ENCODE measurements at regions not wholly inside any gene's neighbourhood (a gene's known extent, or its start where the extent isn't known, plus 50 kb on each side); places are given as distances from the start of the nearest gene placed in this dataset.
"Not testable (repeated sequence)": the region's sequence is repeated elsewhere in the genome, so short reads cannot be mapped to it uniquely, and the experiment has no call there.

DNA sequence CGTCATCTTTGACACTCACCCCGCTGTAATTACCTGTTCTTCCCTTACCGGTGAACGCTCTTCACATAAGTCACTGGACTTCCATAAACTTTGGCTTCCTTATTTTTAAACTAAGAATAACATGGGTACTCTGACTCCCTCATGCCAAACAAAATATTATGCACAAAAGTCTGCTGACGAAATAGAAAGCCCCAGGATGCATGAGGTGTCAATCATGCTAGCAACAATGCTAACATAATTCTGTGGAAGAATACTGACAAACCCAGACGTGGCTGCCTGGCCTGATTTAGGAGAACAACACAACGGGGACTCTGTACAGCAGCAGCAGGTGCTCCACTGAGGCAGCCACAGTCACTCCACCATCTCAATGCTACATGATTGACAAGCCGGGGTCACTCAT is 137.5 kb downstream of the CCDC71L start:
- DNase-seq (ENCODE audit: low spot score): no peak

GRCh38 chr7:106522696-106523095 is 138.3 kb downstream of the CCDC71L start:
- DNase-seq (ENCODE audit: low spot score): no peak

GRCh38 chr7:106521541-106521940 is 139.4 kb downstream of the CCDC71L start:
- no peak for DNase-seq (ENCODE audit: low spot score)

DNA sequence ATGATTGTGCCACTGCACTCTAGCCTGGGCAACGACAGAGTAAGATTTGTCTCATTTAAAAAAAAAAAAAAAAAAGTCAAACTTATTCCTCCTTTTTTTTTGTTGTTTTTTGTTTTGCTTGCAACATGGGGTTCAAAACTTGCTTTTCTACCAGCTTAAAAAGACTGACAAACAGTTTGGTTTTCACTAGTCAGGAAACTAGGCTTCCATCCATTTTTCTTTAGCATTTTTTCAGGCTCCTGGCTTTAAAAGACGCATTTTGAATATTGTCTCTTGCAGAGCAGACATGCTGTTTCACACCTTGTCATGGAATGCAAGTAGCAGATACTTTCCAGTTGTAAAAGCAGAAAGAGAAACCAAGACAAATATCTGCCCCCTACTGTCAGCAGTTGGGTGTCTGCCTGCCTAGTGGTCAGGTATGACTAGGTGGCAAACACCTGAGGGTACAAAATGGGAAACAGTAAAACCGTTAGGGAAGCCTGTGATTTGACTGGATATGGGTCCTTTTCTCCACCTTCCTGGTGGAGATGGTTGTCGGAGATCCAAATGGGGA is 139.9 kb downstream of the CCDC71L start:
- DNase-seq (ENCODE audit: low spot score): no peak

DNA sequence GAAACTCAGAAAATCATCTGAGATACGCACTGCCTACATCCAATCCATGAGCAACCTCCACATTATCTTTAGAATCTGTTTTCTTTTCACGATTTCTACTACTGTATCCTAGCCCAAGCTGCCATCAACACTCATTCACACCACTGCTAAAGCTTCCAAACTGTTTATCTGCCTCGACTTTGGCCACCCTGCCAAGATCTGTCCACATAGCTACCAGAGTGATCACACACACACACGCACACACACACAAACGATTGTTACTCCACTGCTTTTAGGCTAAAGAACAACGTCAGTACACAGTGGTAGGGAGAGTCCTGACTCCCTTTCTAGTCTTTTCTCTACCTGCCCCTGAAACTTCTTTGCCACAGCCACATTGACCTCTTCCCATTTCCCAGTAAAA is 142.0 kb downstream of the CCDC71L start:
- no peak for DNase-seq (ENCODE audit: low spot score)

GRCh38 chr7:106518239-106518638 is 142.7 kb downstream of the CCDC71L start:
- DNase-seq (ENCODE audit: low spot score): no peak

DNA sequence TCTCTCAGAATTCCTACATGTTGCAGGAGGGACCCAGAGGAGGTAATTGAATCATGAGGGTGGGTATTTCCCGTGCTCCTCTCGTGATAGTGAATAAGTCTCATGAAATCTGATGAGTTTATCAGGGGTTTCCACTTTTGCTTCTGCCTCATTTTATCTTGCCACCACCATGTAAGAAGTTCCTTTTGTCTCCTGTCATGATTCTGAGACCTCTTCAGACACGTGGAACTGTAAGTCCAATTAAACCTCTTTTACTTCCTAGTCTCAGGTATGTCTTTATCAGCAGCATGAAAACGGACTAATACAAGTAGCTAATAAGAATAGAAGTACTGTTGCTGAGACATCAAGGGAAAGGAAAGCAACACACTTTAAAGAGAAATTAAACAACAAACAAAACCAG is 143.4 kb downstream of the CCDC71L start:
- no peak for DNase-seq (ENCODE audit: low spot score)

GRCh38 chr7:106515321-106515720 is 145.6 kb downstream of the CCDC71L start:
- DNase-seq (ENCODE audit: low spot score): no peak

- no peak for DNase-seq (ENCODE audit: low spot score)
Observed at GRCh38 chr7:106514881-106515280, 146.1 kb downstream of the CCDC71L start.

DNA sequence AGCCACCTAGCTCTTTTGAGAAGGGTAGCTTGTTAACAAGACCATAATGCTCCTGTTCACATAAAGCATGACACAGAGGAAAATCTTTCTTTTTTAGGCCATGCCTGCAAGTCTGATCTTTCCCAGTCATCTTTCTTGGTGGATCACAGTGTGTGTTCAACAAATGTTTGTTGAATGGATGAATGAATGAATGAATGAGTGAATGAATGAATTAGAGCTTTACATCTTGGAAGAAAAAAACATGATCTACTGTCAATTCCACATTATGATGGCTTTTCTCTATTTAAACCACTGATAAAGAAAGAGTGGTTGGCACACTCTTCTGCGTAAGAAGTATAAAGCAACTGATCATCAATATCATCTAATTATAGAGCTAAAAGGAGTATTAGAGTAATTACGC is 148.7 kb downstream of the CCDC71L start:
- DNase-seq (ENCODE audit: low spot score): no peak

DNA sequence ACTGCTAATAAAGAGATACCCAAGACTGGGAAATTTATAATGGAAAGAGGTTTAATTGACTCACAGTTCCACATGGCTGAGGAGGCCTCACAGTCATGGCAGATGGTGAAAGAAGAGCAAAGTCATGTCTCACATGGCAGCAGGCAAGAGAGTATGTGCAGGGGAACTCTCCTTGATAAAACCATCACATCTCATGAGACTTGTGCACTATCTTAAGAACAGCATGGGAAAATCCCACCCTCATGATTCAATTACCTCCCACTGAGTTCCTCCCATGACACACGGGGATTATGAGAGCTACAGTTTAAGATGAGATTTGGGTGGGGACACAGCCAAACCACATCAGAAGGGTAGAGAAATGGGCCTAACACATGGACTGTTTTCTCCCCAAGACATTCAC is 156.3 kb downstream of the CCDC71L start:
- DNase-seq (ENCODE audit: low spot score): no peak

- no peak for DNase-seq (ENCODE audit: low spot score)
Observed at GRCh38 chr7:106504207-106504606, 156.8 kb downstream of the CCDC71L start.

DNA sequence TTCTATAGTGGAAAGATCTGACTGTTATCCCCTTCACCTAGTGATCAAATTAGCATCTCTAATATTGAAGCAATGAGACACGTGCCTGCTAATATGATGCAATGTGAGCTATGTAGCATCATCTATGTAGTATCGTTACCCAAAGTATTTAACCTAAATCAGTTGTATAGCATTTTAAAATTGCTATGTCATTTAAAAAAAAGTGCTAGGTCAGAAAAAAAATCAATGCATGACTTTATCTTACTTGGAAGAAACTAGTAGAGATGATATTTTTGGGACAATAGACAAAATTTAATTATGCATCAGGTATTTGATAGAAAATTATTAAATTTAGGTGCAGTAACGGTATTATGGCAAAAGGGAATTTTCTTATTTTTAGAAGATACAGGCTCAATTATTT is 157.3 kb downstream of the CCDC71L start:
- no peak for DNase-seq (ENCODE audit: low spot score)

GRCh38 chr7:106501605-106502580 is 159.1 kb downstream of the CCDC71L start:
- DNase-seq (ENCODE audit: low spot score): no peak

- no peak for DNase-seq (ENCODE audit: low spot score)
Observed at GRCh38 chr7:106499897-106500296, 161.1 kb downstream of the CCDC71L start.

DNA sequence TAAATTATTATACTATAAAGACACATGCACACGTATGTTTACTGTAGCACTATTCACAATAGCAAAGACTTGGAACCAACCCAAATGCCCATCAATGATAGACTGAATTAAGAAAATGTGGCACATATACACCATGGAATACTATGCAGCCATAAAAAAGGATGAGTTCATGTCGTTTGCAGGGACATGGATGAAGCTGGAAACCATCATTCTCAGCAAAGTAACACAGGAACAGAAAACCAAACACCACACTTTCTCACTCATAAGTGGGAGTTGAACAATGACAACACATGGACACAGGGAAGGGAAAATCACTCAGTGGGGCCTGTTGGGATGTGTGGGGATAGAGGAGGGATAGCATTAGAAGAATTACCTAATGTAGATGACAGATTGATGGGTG is 163.0 kb downstream of the CCDC71L start:
- not testable (repeated sequence) for DNase-seq (ENCODE audit: low spot score)

- DNase-seq (ENCODE audit: low spot score): no peak
Observed at GRCh38 chr7:106493041-106493731, 167.8 kb downstream of the CCDC71L start.

- no peak for DNase-seq (ENCODE audit: low spot score)
Observed at GRCh38 chr7:106488465-106488864, 172.5 kb downstream of the CCDC71L start.

DNA sequence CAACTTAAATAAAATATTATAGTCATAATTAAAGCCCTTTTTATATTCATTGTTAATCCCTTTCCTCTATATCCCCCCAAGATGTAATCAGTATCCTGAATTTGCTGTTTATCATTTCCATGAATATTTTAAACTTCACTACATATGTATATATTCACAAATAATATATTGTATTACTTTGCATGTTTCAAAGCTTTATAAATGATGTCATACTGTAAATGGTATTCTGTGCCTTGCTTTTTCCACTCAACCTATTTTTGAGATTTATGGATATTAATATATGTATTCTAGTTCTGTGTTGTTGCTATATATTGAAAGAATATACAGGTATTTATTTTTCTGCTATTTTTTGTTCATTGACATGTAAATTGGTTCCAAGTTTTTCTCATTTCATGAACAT is 173.1 kb downstream of the CCDC71L start:
- DNase-seq (ENCODE audit: low spot score): no peak

DNA sequence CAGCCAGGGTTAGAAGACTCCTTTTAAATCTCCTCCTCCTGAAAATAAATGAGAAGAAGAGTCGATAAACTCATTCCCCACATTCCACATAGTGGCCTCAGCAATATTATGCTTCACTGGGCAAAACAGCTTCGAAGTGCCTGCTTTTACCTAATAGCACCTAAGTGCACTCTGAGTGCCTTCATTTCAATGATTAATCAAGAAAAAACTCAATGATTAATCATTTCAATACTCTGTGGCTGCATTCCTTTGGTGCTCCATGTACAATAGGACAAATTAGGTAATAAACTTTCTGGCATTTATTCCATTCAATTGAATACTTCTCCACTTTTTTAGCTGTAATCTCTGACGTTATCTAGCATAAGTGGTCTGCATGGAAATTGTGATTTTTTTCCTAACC is 174.6 kb downstream of the CCDC71L start:
- no peak for DNase-seq (ENCODE audit: low spot score)

DNA sequence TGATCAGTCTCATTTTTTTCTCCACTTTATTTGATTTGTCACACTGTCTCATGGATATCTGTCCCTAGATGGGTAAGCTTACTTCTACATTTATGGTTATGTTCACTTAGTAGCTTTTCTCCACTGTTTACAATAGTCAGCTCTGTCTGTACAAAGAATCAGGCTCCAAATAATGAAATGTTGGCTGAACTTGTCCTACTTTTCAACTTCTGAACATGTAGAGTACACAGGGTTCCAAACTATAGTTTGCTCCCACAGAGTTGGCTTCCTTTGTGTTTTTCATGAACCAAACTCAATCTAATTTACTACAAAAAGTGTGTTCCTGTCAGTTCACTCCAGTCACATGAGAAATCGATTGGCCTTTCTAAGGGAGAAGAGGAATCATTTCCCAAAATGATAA is 175.0 kb downstream of the CCDC71L start:
- no peak for DNase-seq (ENCODE audit: low spot score)

GRCh38 chr7:106485031-106485551 is 175.9 kb downstream of the CCDC71L start:
- no peak for DNase-seq (ENCODE audit: low spot score)

DNA sequence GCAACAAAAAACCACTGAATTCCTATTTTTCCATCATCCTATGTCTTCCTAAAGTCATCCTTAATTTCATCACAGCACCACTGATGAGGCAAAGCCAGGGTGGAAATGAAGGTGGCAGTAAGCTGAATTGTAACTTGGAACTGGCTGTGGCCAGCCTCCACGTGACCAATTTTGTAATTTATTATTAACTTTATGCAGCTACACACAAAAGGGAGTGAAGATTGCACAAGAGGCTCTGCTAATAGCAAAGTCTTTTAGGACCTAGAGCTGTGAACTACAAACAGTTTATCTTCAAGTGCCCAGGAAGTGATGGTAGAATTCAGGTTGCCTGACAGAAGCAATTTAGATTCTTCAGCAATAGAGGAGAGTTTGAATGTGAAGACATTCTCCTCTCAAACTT is 176.4 kb downstream of the CCDC71L start:
- DNase-seq (ENCODE audit: low spot score): no peak
